ENCODE measurements at regions not wholly inside any gene's neighbourhood (a gene's known extent, or its start where the extent isn't known, plus 50 kb on each side); places are given as distances from the start of the nearest gene placed in this dataset.

DNA sequence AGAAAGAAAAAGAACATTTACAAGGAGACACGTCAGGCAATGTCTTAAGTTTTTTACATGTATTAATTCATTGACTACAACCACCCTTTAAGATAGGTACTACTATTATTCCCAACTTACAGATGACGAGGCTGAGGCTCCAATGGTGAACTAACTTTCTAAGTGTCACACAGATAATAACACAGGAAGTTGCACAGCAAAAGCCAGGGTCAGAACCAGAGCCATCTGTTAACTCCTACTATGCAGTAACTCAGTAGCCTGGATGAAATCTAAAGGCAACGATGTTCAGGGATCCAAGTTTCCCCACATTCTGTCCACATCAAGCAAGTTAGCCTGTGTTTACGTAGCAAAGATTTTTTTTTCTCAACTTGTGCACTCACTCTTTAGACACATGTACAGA, 371.7 kb downstream of the PTPRC start:
- 92% methylated on average over 4 of the region's 4 CpGs for WGBS
- DNase-seq (ENCODE audit: low spot score in 2 of 2): no peak
- H3K36me3 ChIP-seq: no peaks in the 10 kb centered on the region

DNA sequence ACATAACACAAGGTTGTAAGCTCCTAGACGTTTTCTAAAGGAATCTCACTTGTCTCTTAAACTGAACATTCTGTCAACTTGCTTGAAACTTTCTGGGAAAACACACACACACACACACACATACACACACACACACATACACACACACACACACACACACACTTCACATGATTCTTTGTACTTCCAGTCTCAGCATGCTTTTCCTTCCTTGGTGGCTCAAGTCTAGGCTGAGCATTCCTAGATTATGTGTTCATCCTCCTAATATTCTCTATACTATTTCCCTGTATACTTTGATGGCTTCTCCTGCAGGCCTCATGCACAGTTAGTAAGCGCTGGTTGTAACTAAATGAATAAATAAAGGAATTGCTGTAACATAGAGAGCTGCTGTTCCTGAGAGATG, 372.1 kb downstream of the PTPRC start:
- TF ChIP-seq, protein P1, sequence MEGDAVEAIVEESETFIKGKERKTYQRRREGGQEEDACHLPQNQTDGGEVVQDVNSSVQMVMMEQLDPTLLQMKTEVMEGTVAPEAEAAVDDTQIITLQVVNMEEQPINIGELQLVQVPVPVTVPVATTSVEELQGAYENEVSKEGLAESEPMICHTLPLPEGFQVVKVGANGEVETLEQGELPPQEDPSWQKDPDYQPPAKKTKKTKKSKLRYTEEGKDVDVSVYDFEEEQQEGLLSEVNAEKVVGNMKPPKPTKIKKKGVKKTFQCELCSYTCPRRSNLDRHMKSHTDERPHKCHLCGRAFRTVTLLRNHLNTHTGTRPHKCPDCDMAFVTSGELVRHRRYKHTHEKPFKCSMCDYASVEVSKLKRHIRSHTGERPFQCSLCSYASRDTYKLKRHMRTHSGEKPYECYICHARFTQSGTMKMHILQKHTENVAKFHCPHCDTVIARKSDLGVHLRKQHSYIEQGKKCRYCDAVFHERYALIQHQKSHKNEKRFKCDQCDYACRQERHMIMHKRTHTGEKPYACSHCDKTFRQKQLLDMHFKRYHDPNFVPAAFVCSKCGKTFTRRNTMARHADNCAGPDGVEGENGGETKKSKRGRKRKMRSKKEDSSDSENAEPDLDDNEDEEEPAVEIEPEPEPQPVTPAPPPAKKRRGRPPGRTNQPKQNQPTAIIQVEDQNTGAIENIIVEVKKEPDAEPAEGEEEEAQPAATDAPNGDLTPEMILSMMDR (IDR thresholded peaks at IDR 0.05): no peak
- TF ChIP-seq POLR2AphosphoS5 (IDR thresholded peaks at IDR 0.05) (no peak), EP300 (IDR thresholded peaks at IDR 0.05) (no peak)
- no peak overlapping the region for H3K4me3 ChIP-seq
- WGBS: 76% methylated on average over 2 of the region's 2 CpGs
- H3K36me3 ChIP-seq: no peaks in the 10 kb centered on the region
- DNase-seq (ENCODE audit: low spot score in 2 of 2): no peak
- no peak overlapping the region for H3K27ac ChIP-seq
- H3K4me1 ChIP-seq: no peaks in the 10 kb centered on the region
- H3K27me3 ChIP-seq: no peaks in the 10 kb centered on the region
- H3K9me3 ChIP-seq: no peaks in the 10 kb centered on the region

More for the DNA sequence above, 371.7 kb downstream of the PTPRC start:
- no peaks in the 10 kb centered on the region for H3K4me1 ChIP-seq
- no peak overlapping the region for H3K27ac ChIP-seq
- no peaks in the 10 kb centered on the region for H3K27me3 ChIP-seq
- no peaks in the 10 kb centered on the region for H3K9me3 ChIP-seq
- no peak overlapping the region for H3K4me3 ChIP-seq
- TF ChIP-seq, protein P1 (IDR thresholded peaks at IDR 0.05): no peak
- no peak for TF ChIP-seq POLR2AphosphoS5 (IDR thresholded peaks at IDR 0.05)
- TF ChIP-seq EP300 (IDR thresholded peaks at IDR 0.05): no peak
- no peak for TF ChIP-seq POLR2A (IDR thresholded peaks at IDR 0.05)

DNA sequence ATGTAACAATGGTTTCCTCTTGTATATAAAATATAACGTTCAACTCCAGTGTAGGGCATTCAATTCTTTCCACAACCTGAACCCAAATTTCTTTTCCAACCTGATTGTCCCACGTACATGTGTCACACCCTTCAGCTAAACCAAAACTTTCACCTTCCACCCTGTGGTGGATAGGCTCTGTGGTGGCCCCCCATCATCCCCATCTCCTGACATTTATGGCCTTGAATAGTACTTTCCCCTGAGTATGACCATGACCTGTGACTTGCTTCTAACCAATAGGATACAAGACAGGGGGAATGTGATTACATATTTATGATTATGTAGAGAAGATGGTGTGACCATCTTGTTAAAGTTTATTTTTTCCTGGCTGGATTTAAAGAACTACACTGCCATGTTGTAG, 377.0 kb downstream of the PTPRC start:
- Histone ChIP-seq H3K36me3 (no peaks in the 10 kb centered on the region), H3K4me1 (no peaks in the 10 kb centered on the region), H3K4me3 (no peak overlapping the region), H3K27ac (no peak overlapping the region), H3K27me3 (no peaks in the 10 kb centered on the region), H3K9me3 (no peaks in the 10 kb centered on the region)
- 84% methylated on average over 2 of the region's 2 CpGs for WGBS
- TF ChIP-seq EP300 (IDR thresholded peaks at IDR 0.05) (no peak), POLR2AphosphoS5 (IDR thresholded peaks at IDR 0.05) (no peak), POLR2A (IDR thresholded peaks at IDR 0.05) (no peak)
- TF ChIP-seq, protein P1 (IDR thresholded peaks at IDR 0.05): no peak
- no peak for DNase-seq (ENCODE audit: low spot score in 2 of 2)

DNA sequence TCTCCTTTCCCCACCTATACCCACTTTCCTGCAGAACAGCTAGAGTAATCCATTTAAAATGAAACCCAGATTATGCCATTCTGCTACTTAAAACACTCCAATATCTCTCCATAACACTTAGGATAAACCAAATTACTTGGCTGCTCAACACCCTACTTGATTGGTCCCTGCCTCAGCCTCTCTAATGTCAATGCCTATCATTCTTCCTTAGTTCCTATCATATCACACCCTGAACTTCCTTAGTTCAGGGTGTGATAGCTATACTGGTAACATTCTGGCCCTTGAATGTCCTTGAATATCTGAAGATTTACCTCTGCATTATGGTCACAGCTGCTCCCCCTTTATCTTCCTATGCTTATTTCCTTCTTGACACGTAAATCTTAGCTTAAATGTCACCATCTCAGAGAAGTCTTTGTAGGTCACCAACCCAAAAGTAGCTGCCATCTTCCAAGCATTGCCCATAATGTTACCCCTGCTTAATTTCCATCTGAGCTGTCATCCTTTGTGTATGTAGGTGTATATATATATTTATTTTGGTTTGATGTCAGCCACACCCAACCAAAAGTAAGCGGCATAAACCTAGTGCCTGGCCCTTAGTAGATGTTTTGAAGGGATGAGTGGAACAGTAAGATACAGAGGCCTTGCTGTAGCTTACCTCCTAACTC, 379.8 kb downstream of the PTPRC start:
- H3K4me3 ChIP-seq: no peak overlapping the region
- no peaks in the 10 kb centered on the region for H3K9me3 ChIP-seq
- WGBS: 91% methylated on average over 2 of the region's 2 CpGs
- no peaks in the 10 kb centered on the region for H3K27me3 ChIP-seq
- H3K27ac ChIP-seq: no peak overlapping the region
- TF ChIP-seq POLR2A (IDR thresholded peaks at IDR 0.05) (no peak), POLR2AphosphoS5 (IDR thresholded peaks at IDR 0.05) (no peak), EP300 (IDR thresholded peaks at IDR 0.05) (no peak)
- TF ChIP-seq, protein P1 (IDR thresholded peaks at IDR 0.05): no peak
- DNase-seq (ENCODE audit: low spot score in 2 of 2): no peak
- H3K36me3 ChIP-seq: no peaks in the 10 kb centered on the region
- no peaks in the 10 kb centered on the region for H3K4me1 ChIP-seq

DNA sequence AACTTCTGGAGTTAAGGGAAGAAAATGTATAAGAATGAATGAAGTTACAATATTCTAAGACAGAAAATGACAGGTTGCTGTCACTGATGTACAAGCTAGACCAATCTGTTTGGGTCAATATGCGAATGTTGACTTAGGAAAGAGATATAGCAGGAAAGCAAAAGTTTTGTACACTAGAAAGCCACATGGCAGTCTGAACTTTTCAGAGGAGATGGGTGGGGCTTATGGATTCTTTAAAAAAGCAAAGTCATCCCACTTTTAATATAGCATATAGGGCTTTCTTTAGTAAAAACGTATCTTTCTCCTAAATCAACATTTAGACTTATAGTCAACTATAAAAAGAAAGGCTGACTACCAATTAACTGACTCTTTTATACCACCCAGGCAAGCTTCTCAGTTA, 381.2 kb downstream of the PTPRC start:
- no peaks in the 10 kb centered on the region for H3K9me3 ChIP-seq
- H3K36me3 ChIP-seq: no peaks in the 10 kb centered on the region
- TF ChIP-seq EP300 (IDR thresholded peaks at IDR 0.05) (no peak), POLR2AphosphoS5 (IDR thresholded peaks at IDR 0.05) (no peak), POLR2A (IDR thresholded peaks at IDR 0.05) (no peak)
- TF ChIP-seq, protein P1 (IDR thresholded peaks at IDR 0.05): no peak
- no peaks in the 10 kb centered on the region for H3K4me1 ChIP-seq
- 80% methylated on average over 2 of the region's 2 CpGs for WGBS
- H3K27me3 ChIP-seq: no peaks in the 10 kb centered on the region
- H3K4me3 ChIP-seq: no peak overlapping the region
- DNase-seq (ENCODE audit: low spot score in 2 of 2): no peak
- no peak overlapping the region for H3K27ac ChIP-seq

Measured in suprapubic skin (tissue), 4 donors.